ENCODE measurements at regions not wholly inside any gene's neighbourhood (a gene's known extent, or its start where the extent isn't known, plus 50 kb on each side); places are given as distances from the start of the nearest gene placed in this dataset.

GRCh38 chr7:17619196-17619818, 320.9 kb downstream of the AHR start:
- POLR2A ChIA-PET, result no interaction called here
- no peaks in the 10 kb centered on the region for H3K36me3 Mint-ChIP-seq
- Histone ChIP-seq H3K4me3 (ENCODE audit: low read length) (no peak overlapping the region), H3K36me3 (ENCODE audit: insufficient read depth, low read length) (no peaks in the 10 kb centered on the region), H3K27ac (ENCODE audit: low read depth, low read length) (no peak overlapping the region), H3K27me3 (ENCODE audit: insufficient read depth, low read length, poor library complexity, severe bottlenecking) (no peaks in the 10 kb centered on the region), H3K9me3 (ENCODE audit: low read length) (no peaks in the 10 kb centered on the region), H3K4me1 (ENCODE audit: insufficient read depth, low read length) (no peaks in the 10 kb centered on the region)
- CTCF ChIA-PET, result no interaction called here
- H3K27ac Mint-ChIP-seq, result no peak overlapping the region
- H3K4me1 Mint-ChIP-seq, result no peaks in the 10 kb centered on the region
- no peak for DNase-seq
- H3K4me3 Mint-ChIP-seq, result no peak overlapping the region
- no peaks in the 10 kb centered on the region for H3K9me3 Mint-ChIP-seq
- H3K27me3 Mint-ChIP-seq, result no peaks in the 10 kb centered on the region

GRCh38 chr7:17620566-17620965, 319.7 kb downstream of the SNX13 start:
- Mint-ChIP-seq H3K36me3 (no peaks in the 10 kb centered on the region), H3K4me3 (no peak overlapping the region), H3K4me1 (no peaks in the 10 kb centered on the region), H3K9me3 (no peaks in the 10 kb centered on the region), H3K27ac (no peak overlapping the region), H3K27me3 (no peaks in the 10 kb centered on the region)
- H3K27ac ChIP-seq (ENCODE audit: low read depth, low read length), result no peak overlapping the region
- DNase-seq, result no peak
- ChIA-PET POLR2A (no interaction called here), CTCF (no interaction called here)
- H3K4me1 ChIP-seq (ENCODE audit: insufficient read depth, low read length), result no peaks in the 10 kb centered on the region
- H3K4me3 ChIP-seq (ENCODE audit: low read length), result no peak overlapping the region
- no peaks in the 10 kb centered on the region for H3K27me3 ChIP-seq (ENCODE audit: insufficient read depth, low read length, poor library complexity, severe bottlenecking)
- H3K36me3 ChIP-seq (ENCODE audit: insufficient read depth, low read length), result no peaks in the 10 kb centered on the region
- H3K9me3 ChIP-seq (ENCODE audit: low read length), result no peaks in the 10 kb centered on the region

GRCh38 chr7:17622451-17622850, 317.8 kb downstream of the SNX13 start:
- Mint-ChIP-seq H3K27ac (no peak overlapping the region), H3K36me3 (no peaks in the 10 kb centered on the region)

GRCh38 chr7:17623546-17624185, 316.6 kb downstream of the SNX13 start:
- Histone ChIP-seq H3K4me3 (ENCODE audit: low read length) (no peak overlapping the region), H3K27ac (ENCODE audit: low read depth, low read length) (no peak overlapping the region), H3K36me3 (ENCODE audit: insufficient read depth, low read length) (no peaks in the 10 kb centered on the region), H3K9me3 (ENCODE audit: low read length) (no peaks in the 10 kb centered on the region), H3K4me1 (ENCODE audit: insufficient read depth, low read length) (no peaks in the 10 kb centered on the region), H3K27me3 (ENCODE audit: insufficient read depth, low read length, poor library complexity, severe bottlenecking) (no peaks in the 10 kb centered on the region)
- H3K27ac Mint-ChIP-seq, result no peak overlapping the region
- no peaks in the 10 kb centered on the region for H3K36me3 Mint-ChIP-seq
- CTCF ChIA-PET, result no interaction called here
- H3K9me3 Mint-ChIP-seq, result no peaks in the 10 kb centered on the region
- no peak overlapping the region for H3K4me3 Mint-ChIP-seq
- no peaks in the 10 kb centered on the region for H3K4me1 Mint-ChIP-seq
- peaks cover 0 to 2% of the 10 kb centered on the region in 2 donors for H3K27me3 Mint-ChIP-seq
- POLR2A ChIA-PET, result no interaction called here
- no peak for DNase-seq

More at GRCh38 chr7:17622451-17622850, 317.8 kb downstream of the SNX13 start:
- no peaks in the 10 kb centered on the region for H3K36me3 ChIP-seq (ENCODE audit: insufficient read depth, low read length)
- no peaks in the 10 kb centered on the region for H3K27me3 ChIP-seq (ENCODE audit: insufficient read depth, low read length, poor library complexity, severe bottlenecking)
- H3K4me3 Mint-ChIP-seq, result no peak overlapping the region
- CTCF ChIA-PET, result no interaction called here
- no peaks in the 10 kb centered on the region for H3K9me3 Mint-ChIP-seq
- no peaks in the 10 kb centered on the region for H3K4me1 Mint-ChIP-seq
- POLR2A ChIA-PET, result no interaction called here
- H3K9me3 ChIP-seq (ENCODE audit: low read length), result no peaks in the 10 kb centered on the region
- no peak overlapping the region for H3K27ac ChIP-seq (ENCODE audit: low read depth, low read length)
- H3K27me3 Mint-ChIP-seq, result peaks cover 0 to 2% of the 10 kb centered on the region in 2 donors
- H3K4me3 ChIP-seq (ENCODE audit: low read length), result no peak overlapping the region
- H3K4me1 ChIP-seq (ENCODE audit: insufficient read depth, low read length), result no peaks in the 10 kb centered on the region
- no peak for DNase-seq

GRCh38 chr7:17624379-17624778, 315.9 kb downstream of the SNX13 start:
- ChIA-PET POLR2A (no interaction called here), CTCF (no interaction called here)
- Mint-ChIP-seq H3K4me3 (no peak overlapping the region), H3K36me3 (no peaks in the 10 kb centered on the region), H3K27ac (no peak overlapping the region), H3K4me1 (no peaks in the 10 kb centered on the region), H3K9me3 (no peaks in the 10 kb centered on the region), H3K27me3 (peaks cover 0 to 2% of the 10 kb centered on the region in 2 donors)
- Histone ChIP-seq H3K4me3 (ENCODE audit: low read length) (no peak overlapping the region), H3K4me1 (ENCODE audit: insufficient read depth, low read length) (no peaks in the 10 kb centered on the region), H3K27me3 (ENCODE audit: insufficient read depth, low read length, poor library complexity, severe bottlenecking) (no peaks in the 10 kb centered on the region), H3K9me3 (ENCODE audit: low read length) (no peaks in the 10 kb centered on the region), H3K36me3 (ENCODE audit: insufficient read depth, low read length) (no peaks in the 10 kb centered on the region), H3K27ac (ENCODE audit: low read depth, low read length) (no peak overlapping the region)
- no peak for DNase-seq

- ChIA-PET POLR2A (no interaction called here), CTCF (no interaction called here)
- no peaks in the 10 kb centered on the region for H3K36me3 ChIP-seq (ENCODE audit: insufficient read depth, low read length)
Observed at GRCh38 chr7:17625043-17625442, 315.3 kb downstream of the SNX13 start.

GRCh38 chr7:17626235-17626634, 314.1 kb downstream of the SNX13 start:
- Histone ChIP-seq H3K9me3 (ENCODE audit: low read length) (no peaks in the 10 kb centered on the region), H3K27me3 (ENCODE audit: insufficient read depth, low read length, poor library complexity, severe bottlenecking) (no peaks in the 10 kb centered on the region), H3K36me3 (ENCODE audit: insufficient read depth, low read length) (no peaks in the 10 kb centered on the region), H3K4me3 (ENCODE audit: low read length) (no peak overlapping the region), H3K4me1 (ENCODE audit: insufficient read depth, low read length) (no peaks in the 10 kb centered on the region), H3K27ac (ENCODE audit: low read depth, low read length) (no peak overlapping the region)
- no peaks in the 10 kb centered on the region for H3K36me3 Mint-ChIP-seq
- peaks cover 0 to 2% of the 10 kb centered on the region in 2 donors for H3K27me3 Mint-ChIP-seq
- no peak overlapping the region for H3K4me3 Mint-ChIP-seq
- no peaks in the 10 kb centered on the region for H3K4me1 Mint-ChIP-seq
- DNase-seq, result no peak
- ChIA-PET CTCF (no interaction called here), POLR2A (no interaction called here)
- no peak overlapping the region for H3K27ac Mint-ChIP-seq
- H3K9me3 Mint-ChIP-seq, result no peaks in the 10 kb centered on the region

More at GRCh38 chr7:17625043-17625442, 315.3 kb downstream of the SNX13 start:
- Histone ChIP-seq H3K4me3 (ENCODE audit: low read length) (no peak overlapping the region), H3K9me3 (ENCODE audit: low read length) (no peaks in the 10 kb centered on the region), H3K27me3 (ENCODE audit: insufficient read depth, low read length, poor library complexity, severe bottlenecking) (no peaks in the 10 kb centered on the region), H3K27ac (ENCODE audit: low read depth, low read length) (no peak overlapping the region), H3K4me1 (ENCODE audit: insufficient read depth, low read length) (no peaks in the 10 kb centered on the region)
- H3K4me3 Mint-ChIP-seq, result no peak overlapping the region
- DNase-seq, result no peak
- H3K36me3 Mint-ChIP-seq, result no peaks in the 10 kb centered on the region
- H3K9me3 Mint-ChIP-seq, result no peaks in the 10 kb centered on the region
- no peaks in the 10 kb centered on the region for H3K4me1 Mint-ChIP-seq
- H3K27ac Mint-ChIP-seq, result no peak overlapping the region
- peaks cover 0 to 2% of the 10 kb centered on the region in 2 donors for H3K27me3 Mint-ChIP-seq

- Mint-ChIP-seq H3K4me1 (no peaks in the 10 kb centered on the region), H3K4me3 (no peak overlapping the region), H3K9me3 (no peaks in the 10 kb centered on the region), H3K27ac (no peak overlapping the region), H3K27me3 (peaks cover 5 to 11% of the 10 kb centered on the region in 2 donors), H3K36me3 (no peaks in the 10 kb centered on the region)
- no peaks in the 10 kb centered on the region for H3K36me3 ChIP-seq (ENCODE audit: insufficient read depth, low read length)
- H3K27me3 ChIP-seq (ENCODE audit: insufficient read depth, low read length, poor library complexity, severe bottlenecking), result no peaks in the 10 kb centered on the region
- CTCF ChIA-PET, result no interaction called here
- H3K4me3 ChIP-seq (ENCODE audit: low read length), result no peak overlapping the region
- no peaks in the 10 kb centered on the region for H3K4me1 ChIP-seq (ENCODE audit: insufficient read depth, low read length)
- no peak overlapping the region for H3K27ac ChIP-seq (ENCODE audit: low read depth, low read length)
- no peak for DNase-seq
- POLR2A ChIA-PET, result no interaction called here
- H3K9me3 ChIP-seq (ENCODE audit: low read length), result no peaks in the 10 kb centered on the region
Observed at GRCh38 chr7:17631061-17631460, 309.2 kb downstream of the SNX13 start.

Data from CD8-positive, alpha-beta memory T cell (primary cell).